Fibroblast of pulmonary artery (primary cell): ENCODE measurements at regions not wholly inside any gene's neighbourhood (a gene's known extent, or its start where the extent isn't known, plus 50 kb on each side); places are given as distances from the start of the nearest gene placed in this dataset.
A peak's percentile ranks its signal among the peaks of the same experiment; 100 is the strongest.

ENCODE experiments used
- DNase-seq: peaks from one replicate; pipeline ENCODE4 v3.0.0-alpha.2; 2010; ENCODE audit warnings: low read depth
- H3K4me3 ChIP-seq: replicated peaks from 2 replicates; pipeline ENCODE4 v1.5.1; 2011; ENCODE audit warnings: low read depth, mild to moderate bottlenecking, control low read depth, low read length, moderate library complexity
- TF ChIP-seq, protein P1 (sequence below): IDR thresholded peaks from 2 replicates; pipeline ENCODE4 v1.5.1; 2011; ENCODE audit warnings: mild to moderate bottlenecking, control low read depth, low read length, inconsistent platforms; ENCODE audit errors: missing control alignments

DNA sequence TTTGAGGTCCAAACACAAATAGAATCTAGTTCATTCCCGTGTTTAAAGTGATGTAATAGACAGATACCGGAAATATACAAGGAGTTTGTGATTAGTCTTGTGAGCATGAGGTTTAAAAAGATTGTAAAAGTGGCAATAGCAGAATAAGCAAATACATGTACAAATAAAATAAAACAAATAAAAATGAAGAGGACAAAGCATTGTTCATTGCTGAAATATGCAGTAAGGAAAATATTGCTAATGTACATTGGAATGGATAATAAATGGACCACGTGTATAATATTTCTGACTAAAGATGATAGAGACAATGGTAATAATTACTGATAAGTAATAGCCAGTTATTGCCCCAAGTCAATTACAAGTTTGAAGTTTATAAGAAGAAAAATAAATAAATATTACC is 75.6 kb upstream of the RTL1 start:
- TF ChIP-seq, protein P1, sequence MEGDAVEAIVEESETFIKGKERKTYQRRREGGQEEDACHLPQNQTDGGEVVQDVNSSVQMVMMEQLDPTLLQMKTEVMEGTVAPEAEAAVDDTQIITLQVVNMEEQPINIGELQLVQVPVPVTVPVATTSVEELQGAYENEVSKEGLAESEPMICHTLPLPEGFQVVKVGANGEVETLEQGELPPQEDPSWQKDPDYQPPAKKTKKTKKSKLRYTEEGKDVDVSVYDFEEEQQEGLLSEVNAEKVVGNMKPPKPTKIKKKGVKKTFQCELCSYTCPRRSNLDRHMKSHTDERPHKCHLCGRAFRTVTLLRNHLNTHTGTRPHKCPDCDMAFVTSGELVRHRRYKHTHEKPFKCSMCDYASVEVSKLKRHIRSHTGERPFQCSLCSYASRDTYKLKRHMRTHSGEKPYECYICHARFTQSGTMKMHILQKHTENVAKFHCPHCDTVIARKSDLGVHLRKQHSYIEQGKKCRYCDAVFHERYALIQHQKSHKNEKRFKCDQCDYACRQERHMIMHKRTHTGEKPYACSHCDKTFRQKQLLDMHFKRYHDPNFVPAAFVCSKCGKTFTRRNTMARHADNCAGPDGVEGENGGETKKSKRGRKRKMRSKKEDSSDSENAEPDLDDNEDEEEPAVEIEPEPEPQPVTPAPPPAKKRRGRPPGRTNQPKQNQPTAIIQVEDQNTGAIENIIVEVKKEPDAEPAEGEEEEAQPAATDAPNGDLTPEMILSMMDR, result no peak
- H3K4me3 ChIP-seq, result no peak overlapping the region
- no peak for DNase-seq

- TF ChIP-seq, protein P1, result no peak
- H3K4me3 ChIP-seq, result no peak overlapping the region
- peak; percentile 57 for DNase-seq
Observed at GRCh38 chr14:100979780-100980179, 76.3 kb upstream of the RTL1 start.

DNA sequence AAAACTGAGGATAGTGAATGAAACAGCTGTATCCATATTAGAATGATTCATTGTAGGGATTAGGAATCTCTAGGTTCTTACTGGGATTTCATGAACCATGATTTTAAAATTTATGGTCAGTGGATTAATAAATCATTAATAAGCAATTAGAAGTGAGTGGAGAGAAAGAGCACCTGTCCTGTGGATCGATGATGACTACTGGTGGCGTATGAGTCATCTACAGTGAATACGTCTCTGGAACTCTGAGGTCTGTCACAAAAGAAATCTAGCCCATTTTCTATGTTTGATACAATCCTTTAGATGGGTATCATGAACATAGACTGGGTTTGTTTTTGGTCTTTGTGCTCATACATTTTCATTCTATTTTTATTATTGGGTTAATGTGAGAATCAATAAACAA is 77.3 kb upstream of the RTL1 start:
- TF ChIP-seq, protein P1, result no peak
- DNase-seq, result no peak
- H3K4me3 ChIP-seq, result no peak overlapping the region

- peak; percentile 13 for DNase-seq
- no peak overlapping the region for H3K4me3 ChIP-seq
- TF ChIP-seq, protein P1, result no peak
Observed at GRCh38 chr14:100981809-100982208, 78.3 kb upstream of the RTL1 start.

DNA sequence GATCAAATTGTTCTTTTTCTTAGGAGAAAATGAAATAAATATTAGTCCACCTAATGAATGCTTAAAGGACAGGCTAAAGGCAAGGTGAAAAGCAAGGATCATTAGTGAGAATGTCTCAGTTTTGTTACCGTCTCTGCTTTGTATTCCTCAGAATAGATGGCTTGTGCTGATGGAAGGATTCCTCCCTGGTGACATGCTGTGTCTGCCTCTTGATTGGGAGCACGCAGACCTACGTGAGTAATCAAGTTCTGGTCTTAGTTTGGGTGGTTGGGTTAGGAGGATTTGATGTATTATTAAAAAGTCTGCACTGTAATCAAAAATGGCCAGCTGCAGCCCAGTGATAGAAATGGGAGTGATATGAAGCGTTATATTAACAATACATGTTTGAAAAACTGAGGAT is 78.8 kb upstream of the RTL1 start:
- H3K4me3 ChIP-seq, result no peak overlapping the region
- TF ChIP-seq, protein P1, result no peak
- no peak for DNase-seq

GRCh38 chr14:100982762-100983161 is 79.2 kb upstream of the RTL1 start:
- DNase-seq, result no peak
- no peak overlapping the region for H3K4me3 ChIP-seq
- TF ChIP-seq, protein P1, result no peak

GRCh38 chr14:100983710-100984109 is 80.2 kb upstream of the RTL1 start:
- no peak overlapping the region for H3K4me3 ChIP-seq
- TF ChIP-seq, protein P1, result no peak
- DNase-seq, result no peak
